Peyer's patch (tissue), 4 donors: ENCODE measurements at regions not wholly inside any gene's neighbourhood (a gene's known extent, or its start where the extent isn't known, plus 50 kb on each side); places are given as distances from the start of the nearest gene placed in this dataset.

Source experiments
- DNase-seq, 3 donors: peaks; one replicate each; pipeline ENCODE4 v3.0.0-alpha.2; 2017 to 2019
- H3K27ac ChIP-seq, 4 donors: fragments of 200-600 bp; sonication (generic); one replicate each; pipeline ENCODE4 v1.5.1; 2016 to 2019
- H3K27me3 ChIP-seq, 2 donors: fragments of 200-600 bp; sonication (generic); one replicate each; pipeline ENCODE4 v1.5.1; 2019
- H3K36me3 ChIP-seq, 3 donors: fragments of 200-600 bp; sonication (generic); one replicate each; pipeline ENCODE4 v1.5.1; 2016 to 2019
- H3K4me1 ChIP-seq, 4 donors: fragments of 200-600 bp; sonication (generic); one replicate each; pipeline ENCODE4 v1.5.1; 2016 to 2019
- H3K4me3 ChIP-seq, 4 donors: fragments of 200-600 bp; sonication (generic); 1 replicate in 3 of 4; 2 replicates in 1 of 4; pipeline ENCODE4 v1.5.1; 2016 to 2019; ENCODE audit warnings: mild to moderate bottlenecking in 1 of 4
- H3K9me3 ChIP-seq, 4 donors: fragments of 200-600 bp; sonication (generic); one replicate each; pipeline ENCODE4 v1.5.1; 2016 to 2019; ENCODE audit warnings: mild to moderate bottlenecking in 1 of 4
- CTCF ChIP-seq, 6 experiments: fragments of 450-650 bp in 4 of 6; fragments of 200-600 bp in 2 of 6; sonication (generic) in 1 of 6; IDR thresholded peaks; one replicate each; pipeline ENCODE4 v1.5.1; 2017 to 2019; ENCODE audit warnings: antibody characterized with exemption in 6 of 6, mild to moderate bottlenecking in 3 of 6, moderate library complexity in 1 of 6
- POLR2A ChIP-seq, 2 donors: fragments of 450-650 bp; IDR thresholded peaks; one replicate each; pipeline ENCODE4 v1.5.1; 2017; ENCODE audit warnings: antibody characterized with exemption in 2 of 2, mild to moderate bottlenecking in 2 of 2, moderate library complexity in 2 of 2

- TF ChIP-seq CTCF (IDR thresholded peaks at IDR 0.05) (no peak), POLR2A (IDR thresholded peaks at IDR 0.05) (no peak)
- Histone ChIP-seq H3K27me3 (no peaks in the 10 kb centered on the region), H3K27ac (no peak overlapping the region), H3K4me1 (no peaks in the 10 kb centered on the region), H3K9me3 (no peaks in the 10 kb centered on the region), H3K36me3 (no peaks in the 10 kb centered on the region), H3K4me3 (no peak overlapping the region)
- no peak for DNase-seq
These were observed 327.6 kb downstream of the BRD1 start for GRCh38 chr22:49500076-49500460.

- no peak for DNase-seq
- TF ChIP-seq POLR2A (IDR thresholded peaks at IDR 0.05) (no peak), CTCF (IDR thresholded peaks at IDR 0.05) (no peak)
- no peaks in the 10 kb centered on the region for H3K27me3 ChIP-seq
These were observed 328.1 kb downstream of the BRD1 start for GRCh38 chr22:49499433-49500075.

GRCh38 chr22:49497266-49497665 is 330.4 kb downstream of the BRD1 start:
- H3K4me1 ChIP-seq: no peaks in the 10 kb centered on the region
- TF ChIP-seq POLR2A (IDR thresholded peaks at IDR 0.05) (no peak), CTCF (IDR thresholded peaks at IDR 0.05) (no peak)
- no peaks in the 10 kb centered on the region for H3K27me3 ChIP-seq
- H3K27ac ChIP-seq: no peak overlapping the region
- no peak for DNase-seq
- no peaks in the 10 kb centered on the region for H3K36me3 ChIP-seq
- H3K4me3 ChIP-seq: no peak overlapping the region
- H3K9me3 ChIP-seq: no peaks in the 10 kb centered on the region

More at GRCh38 chr22:49499433-49500075, 328.1 kb downstream of the BRD1 start:
- Histone ChIP-seq H3K4me3 (no peak overlapping the region), H3K9me3 (no peaks in the 10 kb centered on the region), H3K27ac (no peak overlapping the region), H3K4me1 (no peaks in the 10 kb centered on the region), H3K36me3 (no peaks in the 10 kb centered on the region)

GRCh38 chr22:49494555-49494954 is 333.1 kb downstream of the BRD1 start:
- TF ChIP-seq POLR2A (IDR thresholded peaks at IDR 0.05) (no peak), CTCF (IDR thresholded peaks at IDR 0.05) (no peak)
- DNase-seq: no peak
- Histone ChIP-seq H3K36me3 (no peaks in the 10 kb centered on the region), H3K27me3 (no peaks in the 10 kb centered on the region), H3K27ac (no peak overlapping the region), H3K4me3 (no peak overlapping the region), H3K4me1 (no peaks in the 10 kb centered on the region), H3K9me3 (no peaks in the 10 kb centered on the region)

DNA sequence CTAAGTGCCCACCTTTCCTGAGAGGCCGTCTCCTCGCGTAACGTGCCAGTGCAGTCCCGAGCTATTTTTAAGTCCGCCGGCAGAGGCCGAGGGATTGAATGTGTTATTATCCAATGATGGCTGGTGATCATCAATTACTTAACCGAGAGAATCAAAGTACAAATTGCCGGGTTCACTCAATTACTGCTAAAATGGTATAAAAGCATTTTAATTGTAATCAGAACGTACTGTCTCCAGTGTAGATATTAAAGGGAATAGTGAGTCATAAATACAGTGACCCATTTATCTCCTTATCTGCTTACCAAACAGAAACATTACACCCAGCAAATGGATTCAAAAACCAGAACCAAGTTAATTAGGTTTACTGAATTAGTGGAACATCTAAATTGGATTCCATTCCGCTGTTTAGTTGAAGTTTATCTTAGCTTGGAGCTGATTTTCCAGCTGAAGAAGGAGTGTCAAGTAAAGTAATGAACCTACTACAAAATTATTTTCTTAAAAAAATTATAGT is 334.9 kb downstream of the BRD1 start:
- Histone ChIP-seq H3K4me1 (no peaks in the 10 kb centered on the region), H3K9me3 (no peaks in the 10 kb centered on the region), H3K4me3 (no peak overlapping the region), H3K27me3 (no peaks in the 10 kb centered on the region), H3K27ac (no peak overlapping the region), H3K36me3 (no peaks in the 10 kb centered on the region)
- TF ChIP-seq POLR2A (IDR thresholded peaks at IDR 0.05): no peak
- TF ChIP-seq CTCF (IDR thresholded peaks at IDR 0.05): no peak
- no peak for DNase-seq
